HepG2 (cell line): ENCODE measurements at regions not wholly inside any gene's neighbourhood (a gene's known extent, or its start where the extent isn't known, plus 50 kb on each side); places are given as distances from the start of the nearest gene placed in this dataset.

ENCODE experiments used
- ATAC-seq: fragments of 200-7000 bp; cut with Tn5 transposase; 3 replicates; pipeline ENCODE4 v1.9.1; 2020; ENCODE audit warnings: mild to moderate bottlenecking, moderate library complexity
- BruUV-seq: library from RNA; stranded (reverse); fragments of 400-500 nt; replicated peaks from 2 replicates; lab custom pipeline; 2021; lab: Mats Ljungman, UMichigan
- CTCF ChIA-PET: fragments of 300-600 bp; formaldehyde crosslinking; extraction: SDS; loops from one replicate; lab custom pipeline; 2021; ENCODE audit warnings: low total read pairs, inconsistent platforms, low intra/inter-chr PET ratio; lab: Yijun Ruan, JAX
- POLR2A ChIA-PET: fragments of 350-600 bp; sonication (Branson Sonifier 250); formaldehyde crosslinking; loops from one replicate; lab custom pipeline; 2020; ENCODE audit warnings: antibody characterized with exemption, inconsistent platforms; lab: Yijun Ruan, JAX
- DNase-seq: peaks from one replicate; pipeline ENCODE4 v3.0.0-alpha.2; 2015; ENCODE audit warnings: low spot score
- FAIRE-seq: peaks from 3 replicates; lab custom pipeline; 2011; peaks lifted over from hg19 to GRCh38; lab: Jason Lieb, UNC
- H2AFZ ChIP-seq: one replicate; pipeline ENCODE4 v1.6.1; 2011; ENCODE audit warnings: low read length, inconsistent platforms
- H3K27ac ChIP-seq: fragments of 300-600 bp; 3 replicates; pipeline ENCODE4 v1.8.0; 2011; ENCODE audit warnings: mixed run types, mild to moderate bottlenecking, mixed read lengths, low read length, inconsistent platforms; ENCODE audit not compliant: insufficient read depth; ENCODE audit errors: extremely low read length
- H3K27me3 ChIP-seq, 2 experiments: fragments of 200-600 bp in 1 of 2; 2 replicates in 1 of 2; 3 replicates in 1 of 2; pipeline versions ENCODE4 v1.6.0 to v1.8.0; 2011; ENCODE audit warnings: low read length in 2 of 2, mild to moderate bottlenecking in 2 of 2, moderate library complexity in 2 of 2, inconsistent platforms in 1 of 2; ENCODE audit not compliant: insufficient read depth in 2 of 2, control insufficient read depth in 1 of 2
- H3K36me3 ChIP-seq, 2 experiments: fragments of 200-600 bp in 1 of 2; replicated peaks in 1 of 2; 2 replicates in 1 of 2; 3 replicates in 1 of 2; pipeline versions ENCODE4 v1.5.1 to v1.8.0; 2011; ENCODE audit warnings: low read length in 2 of 2, inconsistent platforms in 1 of 2; ENCODE audit not compliant: insufficient read depth in 2 of 2, control insufficient read depth in 1 of 2
- H3K4me1 ChIP-seq: 2 replicates; pipeline ENCODE4 v1.5.1; 2012; ENCODE audit warnings: low read length, inconsistent platforms; ENCODE audit not compliant: insufficient read depth
- H3K4me2 ChIP-seq: 2 replicates; pipeline ENCODE4 v1.6.0; 2011; ENCODE audit warnings: low read depth, low read length, inconsistent platforms
- H3K4me3 ChIP-seq, 3 experiments: fragments of 200-600 bp in 1 of 3; sonication (generic), shearing (Covaris generic) in 1 of 3; replicated peaks in 1 of 3; 2 replicates each; pipeline ENCODE4 v1.5.1; 2011 to 2016; ENCODE audit warnings: low read length in 3 of 3, inconsistent platforms in 2 of 3, low read depth in 2 of 3, mild to moderate bottlenecking in 2 of 3, control low read depth in 1 of 3, mixed read lengths in 1 of 3; ENCODE audit not compliant: insufficient read depth in 1 of 3
- H3K79me2 ChIP-seq: one replicate; pipeline ENCODE4 v1.6.1; 2011; ENCODE audit warnings: low read length, inconsistent platforms; ENCODE audit not compliant: insufficient read depth
- H3K9ac ChIP-seq: 2 replicates; pipeline ENCODE4 v1.6.0; 2011; ENCODE audit warnings: mild to moderate bottlenecking, low read depth, low read length, inconsistent platforms; ENCODE audit not compliant: insufficient read depth
- H3K9me3 ChIP-seq: 2 replicates; pipeline ENCODE4 v1.5.1; 2012; ENCODE audit warnings: mild to moderate bottlenecking, low read length
- H4K20me1 ChIP-seq: 2 replicates; pipeline ENCODE4 v1.6.0; 2011; ENCODE audit warnings: inconsistent platforms, mild to moderate bottlenecking, low read length, moderate library complexity; ENCODE audit not compliant: insufficient read depth
- ATF7-NPFF ChIP-seq: sonication (generic); formaldehyde crosslinking; IDR thresholded peaks from 2 replicates; pipeline ENCODE4 v1.8.1; 2023; ENCODE audit warnings: mild to moderate bottlenecking, low read depth, missing genetic modification reagents, moderate library complexity
- CBX5 ChIP-seq: sonication (generic); formaldehyde crosslinking; IDR thresholded peaks from 2 replicates; pipeline ENCODE4 v1.4.0; 2020; ENCODE audit warnings: missing genetic modification reagents, borderline replicate concordance
- GABPB1 ChIP-seq: IDR thresholded peaks from 2 replicates; pipeline ENCODE4 v1.6.1; 2016; ENCODE audit warnings: mild to moderate bottlenecking, missing genetic modification reagents, moderate library complexity, missing compliant biosample characterization
- GATAD1 ChIP-seq: IDR thresholded peaks from 2 replicates; pipeline ENCODE4 v1.6.1; 2016; ENCODE audit warnings: missing genetic modification reagents, missing compliant biosample characterization
- SMAD3 ChIP-seq: sonication (generic); formaldehyde crosslinking; IDR thresholded peaks from 2 replicates; pipeline ENCODE4 v1.4.0; 2020; ENCODE audit warnings: missing genetic modification reagents
- XBP1 ChIP-seq: sonication (generic); formaldehyde crosslinking; IDR thresholded peaks from 2 replicates; pipeline ENCODE4 v1.5.0; 2020; ENCODE audit warnings: missing genetic modification reagents
- ZNF24 ChIP-seq: fragments of 450-650 bp; IDR thresholded peaks from 2 replicates; pipeline ENCODE4 v1.6.1; 2017; ENCODE audit warnings: antibody characterized with exemption, mild to moderate bottlenecking
- ZNF749 ChIP-seq: sonication (generic); formaldehyde crosslinking; IDR thresholded peaks from 2 replicates; pipeline ENCODE4 v1.8.0; 2022; ENCODE audit warnings: mild to moderate bottlenecking, missing genetic modification reagents, moderate library complexity, borderline replicate concordance
- ZNF768 ChIP-seq: sonication (generic); formaldehyde crosslinking; IDR thresholded peaks from 2 replicates; pipeline ENCODE4 v1.4.0; 2020; ENCODE audit warnings: missing genetic modification reagents
- WGBS: methylation state at CpG from one replicate; pipeline ENCODE4 v1.1.6; 2017; ENCODE audit warnings: low lambda C conversion rate; 5-methylcytosine and 5-hydroxymethylcytosine counted together
- in situ Hi-C: cut with HindIII; loops from 2 replicates; pipeline ENCODE4 v1.10.0; 2017; ENCODE audit warnings: low pct_unique_long_range_greater_than_20kb; ENCODE audit not compliant: extremely low pct_ligation_motif_present
- intact Hi-C: fragments of 100-400 bp; cut with micrococcal nuclease; formaldehyde crosslinking; loops from one replicate; pipeline ENCODE4 v1.10.0; 2022; ENCODE audit not compliant: unreplicated experiment
- TF ChIP-seq, protein P1 (sequence below): sonication (generic); formaldehyde crosslinking; IDR thresholded peaks from 2 replicates; pipeline ENCODE4 v1.4.0; 2020; ENCODE audit warnings: missing genetic modification reagents
- TF ChIP-seq, protein P2 (sequence below): sonication (generic); formaldehyde crosslinking; IDR thresholded peaks from 2 replicates; pipeline ENCODE4 v1.8.0; 2022; ENCODE audit warnings: low read depth, missing genetic modification reagents
- TF ChIP-seq, protein P3 (sequence below): sonication (generic); formaldehyde crosslinking; IDR thresholded peaks from 2 replicates; pipeline ENCODE4 v1.4.0; 2020; ENCODE audit warnings: missing genetic modification reagents, borderline replicate concordance
- TF ChIP-seq, protein P4 (sequence below): sonication (generic); formaldehyde crosslinking; conservative IDR thresholded peaks from 2 replicates; pipeline ENCODE4 v1.4.0; 2020; ENCODE audit warnings: mild to moderate bottlenecking, missing genetic modification reagents, moderate library complexity
- TF ChIP-seq, protein P5 (sequence below): sonication (generic); formaldehyde crosslinking; IDR thresholded peaks from 2 replicates; pipeline ENCODE4 v1.5.0; 2020; ENCODE audit warnings: mild to moderate bottlenecking, missing genetic modification reagents

DNA sequence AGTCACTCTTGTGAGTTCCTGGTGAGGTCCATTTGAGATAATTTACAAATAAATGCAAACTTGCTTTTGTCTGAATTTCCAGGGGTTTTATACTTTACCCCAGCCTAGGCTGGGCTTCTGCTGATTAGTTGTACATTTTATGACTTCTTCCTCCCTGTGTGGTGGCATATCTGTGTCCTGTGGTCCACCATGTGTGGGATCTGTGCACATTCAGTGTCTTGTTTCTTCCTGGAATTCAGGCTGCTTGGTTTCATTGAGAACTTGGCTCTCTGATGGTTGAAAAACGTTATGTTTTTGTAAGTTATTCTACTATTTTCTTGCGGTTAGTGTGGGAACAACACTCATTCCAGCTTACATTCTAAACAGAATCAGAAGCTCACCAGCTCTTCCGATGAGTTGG lies 523.4 kb upstream of the PFKP start:
- no peak for FAIRE-seq
- H3K9me3 ChIP-seq: no peaks in the 10 kb centered on the region
- DNase-seq: no peak
- H3K79me2 ChIP-seq: no peaks in the 10 kb centered on the region
- no peaks in the 10 kb centered on the region for H4K20me1 ChIP-seq
- H3K36me3 ChIP-seq: no peaks in the 10 kb centered on the region
- no peak overlapping the region for H3K4me2 ChIP-seq
- in situ Hi-C loops (no loop called here), intact Hi-C loops (no loop called here)
- ChIA-PET CTCF (no interaction called here), POLR2A (no interaction called here)
- H2AFZ ChIP-seq: no peak overlapping the region
- WGBS: 22% methylated on average over 3 of the region's 3 CpGs
- H3K27me3 ChIP-seq: peaks cover 1 to 9% of the 10 kb centered on the region in 2 experiments; a peak in 2 of 5 replicates
- H3K27ac ChIP-seq: no peak overlapping the region
- no peak overlapping the region for H3K9ac ChIP-seq
- no peak for ATAC-seq
- no peaks in the 10 kb centered on the region for H3K4me1 ChIP-seq
- TF ChIP-seq, protein P1, sequence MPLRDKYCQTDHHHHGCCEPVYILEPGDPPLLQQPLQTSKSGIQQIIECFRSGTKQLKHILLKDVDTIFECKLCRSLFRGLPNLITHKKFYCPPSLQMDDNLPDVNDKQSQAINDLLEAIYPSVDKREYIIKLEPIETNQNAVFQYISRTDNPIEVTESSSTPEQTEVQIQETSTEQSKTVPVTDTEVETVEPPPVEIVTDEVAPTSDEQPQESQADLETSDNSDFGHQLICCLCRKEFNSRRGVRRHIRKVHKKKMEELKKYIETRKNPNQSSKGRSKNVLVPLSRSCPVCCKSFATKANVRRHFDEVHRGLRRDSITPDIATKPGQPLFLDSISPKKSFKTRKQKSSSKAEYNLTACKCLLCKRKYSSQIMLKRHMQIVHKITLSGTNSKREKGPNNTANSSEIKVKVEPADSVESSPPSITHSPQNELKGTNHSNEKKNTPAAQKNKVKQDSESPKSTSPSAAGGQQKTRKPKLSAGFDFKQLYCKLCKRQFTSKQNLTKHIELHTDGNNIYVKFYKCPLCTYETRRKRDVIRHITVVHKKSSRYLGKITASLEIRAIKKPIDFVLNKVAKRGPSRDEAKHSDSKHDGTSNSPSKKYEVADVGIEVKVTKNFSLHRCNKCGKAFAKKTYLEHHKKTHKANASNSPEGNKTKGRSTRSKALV (CRISPR knock-in tag): no peak
- TF ChIP-seq, protein P2, sequence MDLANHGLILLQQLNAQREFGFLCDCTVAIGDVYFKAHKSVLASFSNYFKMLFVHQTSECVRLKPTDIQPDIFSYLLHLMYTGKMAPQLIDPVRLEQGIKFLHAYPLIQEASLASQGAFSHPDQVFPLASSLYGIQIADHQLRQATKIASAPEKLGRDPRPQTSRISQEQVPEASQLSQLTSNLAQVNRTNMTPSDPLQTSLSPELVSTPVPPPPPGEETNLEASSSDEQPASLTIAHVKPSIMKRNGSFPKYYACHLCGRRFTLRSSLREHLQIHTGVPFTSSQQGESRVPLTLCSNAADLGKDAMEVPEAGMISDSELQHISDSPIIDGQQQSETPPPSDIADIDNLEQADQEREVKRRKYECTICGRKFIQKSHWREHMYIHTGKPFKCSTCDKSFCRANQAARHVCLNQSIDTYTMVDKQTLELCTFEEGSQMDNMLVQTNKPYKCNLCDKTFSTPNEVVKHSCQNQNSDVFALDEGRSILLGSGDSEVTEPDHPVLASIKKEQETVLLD (CRISPR knock-in tag): no peak
- TF ChIP-seq SMAD3: no peak
- no peak for TF ChIP-seq CBX5 (CRISPR knock-in tag)
- TF ChIP-seq XBP1 (CRISPR knock-in tag): no peak
- no peak for TF ChIP-seq ATF7-NPFF (CRISPR knock-in tag)
- TF ChIP-seq ZNF749: no peak
- TF ChIP-seq, protein P3, sequence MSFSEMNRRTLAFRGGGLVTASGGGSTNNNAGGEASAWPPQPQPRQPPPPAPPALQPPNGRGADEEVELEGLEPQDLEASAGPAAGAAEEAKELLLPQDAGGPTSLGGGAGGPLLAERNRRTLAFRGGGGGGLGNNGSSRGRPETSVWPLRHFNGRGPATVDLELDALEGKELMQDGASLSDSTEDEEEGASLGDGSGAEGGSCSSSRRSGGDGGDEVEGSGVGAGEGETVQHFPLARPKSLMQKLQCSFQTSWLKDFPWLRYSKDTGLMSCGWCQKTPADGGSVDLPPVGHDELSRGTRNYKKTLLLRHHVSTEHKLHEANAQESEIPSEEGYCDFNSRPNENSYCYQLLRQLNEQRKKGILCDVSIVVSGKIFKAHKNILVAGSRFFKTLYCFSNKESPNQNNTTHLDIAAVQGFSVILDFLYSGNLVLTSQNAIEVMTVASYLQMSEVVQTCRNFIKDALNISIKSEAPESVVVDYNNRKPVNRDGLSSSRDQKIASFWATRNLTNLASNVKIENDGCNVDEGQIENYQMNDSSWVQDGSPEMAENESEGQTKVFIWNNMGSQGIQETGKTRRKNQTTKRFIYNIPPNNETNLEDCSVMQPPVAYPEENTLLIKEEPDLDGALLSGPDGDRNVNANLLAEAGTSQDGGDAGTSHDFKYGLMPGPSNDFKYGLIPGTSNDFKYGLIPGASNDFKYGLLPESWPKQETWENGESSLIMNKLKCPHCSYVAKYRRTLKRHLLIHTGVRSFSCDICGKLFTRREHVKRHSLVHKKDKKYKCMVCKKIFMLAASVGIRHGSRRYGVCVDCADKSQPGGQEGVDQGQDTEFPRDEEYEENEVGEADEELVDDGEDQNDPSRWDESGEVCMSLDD (CRISPR knock-in tag): no peak
- TF ChIP-seq, protein P4, sequence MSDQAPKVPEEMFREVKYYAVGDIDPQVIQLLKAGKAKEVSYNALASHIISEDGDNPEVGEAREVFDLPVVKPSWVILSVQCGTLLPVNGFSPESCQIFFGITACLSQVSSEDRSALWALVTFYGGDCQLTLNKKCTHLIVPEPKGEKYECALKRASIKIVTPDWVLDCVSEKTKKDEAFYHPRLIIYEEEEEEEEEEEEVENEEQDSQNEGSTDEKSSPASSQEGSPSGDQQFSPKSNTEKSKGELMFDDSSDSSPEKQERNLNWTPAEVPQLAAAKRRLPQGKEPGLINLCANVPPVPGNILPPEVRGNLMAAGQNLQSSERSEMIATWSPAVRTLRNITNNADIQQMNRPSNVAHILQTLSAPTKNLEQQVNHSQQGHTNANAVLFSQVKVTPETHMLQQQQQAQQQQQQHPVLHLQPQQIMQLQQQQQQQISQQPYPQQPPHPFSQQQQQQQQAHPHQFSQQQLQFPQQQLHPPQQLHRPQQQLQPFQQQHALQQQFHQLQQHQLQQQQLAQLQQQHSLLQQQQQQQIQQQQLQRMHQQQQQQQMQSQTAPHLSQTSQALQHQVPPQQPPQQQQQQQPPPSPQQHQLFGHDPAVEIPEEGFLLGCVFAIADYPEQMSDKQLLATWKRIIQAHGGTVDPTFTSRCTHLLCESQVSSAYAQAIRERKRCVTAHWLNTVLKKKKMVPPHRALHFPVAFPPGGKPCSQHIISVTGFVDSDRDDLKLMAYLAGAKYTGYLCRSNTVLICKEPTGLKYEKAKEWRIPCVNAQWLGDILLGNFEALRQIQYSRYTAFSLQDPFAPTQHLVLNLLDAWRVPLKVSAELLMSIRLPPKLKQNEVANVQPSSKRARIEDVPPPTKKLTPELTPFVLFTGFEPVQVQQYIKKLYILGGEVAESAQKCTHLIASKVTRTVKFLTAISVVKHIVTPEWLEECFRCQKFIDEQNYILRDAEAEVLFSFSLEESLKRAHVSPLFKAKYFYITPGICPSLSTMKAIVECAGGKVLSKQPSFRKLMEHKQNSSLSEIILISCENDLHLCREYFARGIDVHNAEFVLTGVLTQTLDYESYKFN: no peak
- no peak for TF ChIP-seq GABPB1 (CRISPR knock-in tag)
- TF ChIP-seq, protein P5, sequence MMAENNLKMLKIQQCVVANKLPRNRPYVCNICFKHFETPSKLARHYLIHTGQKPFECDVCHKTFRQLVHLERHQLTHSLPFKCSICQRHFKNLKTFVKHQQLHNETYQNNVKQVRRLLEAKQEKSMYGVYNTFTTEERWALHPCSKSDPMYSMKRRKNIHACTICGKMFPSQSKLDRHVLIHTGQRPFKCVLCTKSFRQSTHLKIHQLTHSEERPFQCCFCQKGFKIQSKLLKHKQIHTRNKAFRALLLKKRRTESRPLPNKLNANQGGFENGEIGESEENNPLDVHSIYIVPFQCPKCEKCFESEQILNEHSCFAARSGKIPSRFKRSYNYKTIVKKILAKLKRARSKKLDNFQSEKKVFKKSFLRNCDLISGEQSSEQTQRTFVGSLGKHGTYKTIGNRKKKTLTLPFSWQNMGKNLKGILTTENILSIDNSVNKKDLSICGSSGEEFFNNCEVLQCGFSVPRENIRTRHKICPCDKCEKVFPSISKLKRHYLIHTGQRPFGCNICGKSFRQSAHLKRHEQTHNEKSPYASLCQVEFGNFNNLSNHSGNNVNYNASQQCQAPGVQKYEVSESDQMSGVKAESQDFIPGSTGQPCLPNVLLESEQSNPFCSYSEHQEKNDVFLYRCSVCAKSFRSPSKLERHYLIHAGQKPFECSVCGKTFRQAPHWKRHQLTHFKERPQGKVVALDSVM: no peak
- no peak for TF ChIP-seq GATAD1 (CRISPR knock-in tag)
- TF ChIP-seq ZNF24: no peak
- no peak for TF ChIP-seq ZNF768
- TF ChIP-seq, all 625 proteins: peak for 0
- no TSS peak for BruUV-seq
- H3K4me3 ChIP-seq: no peak overlapping the region
